Lower leg skin (tissue), 4 donors: ENCODE measurements at regions not wholly inside any gene's neighbourhood (a gene's known extent, or its start where the extent isn't known, plus 50 kb on each side); places are given as distances from the start of the nearest gene placed in this dataset.

ENCODE experiments used
- DNase-seq, 2 donors: peaks; one replicate each; pipeline ENCODE4 v3.0.0-alpha.2; 2019; ENCODE audit warnings: low spot score in 2 of 2
- H3K4me3 ChIP-seq: fragments of 200-600 bp; sonication (generic); 2 replicates; pipeline ENCODE4 v1.5.1; 2017; ENCODE audit warnings: mild to moderate bottlenecking, low read depth; ENCODE audit not compliant: poor library complexity, severe bottlenecking
- CTCF ChIP-seq, 3 donors: fragments of 450-650 bp; IDR thresholded peaks; one replicate each; pipeline ENCODE4 v1.5.1; 2016; ENCODE audit warnings: antibody characterized with exemption in 3 of 3, mild to moderate bottlenecking in 3 of 3, moderate library complexity in 2 of 3
- POLR2A ChIP-seq, 2 donors: fragments of 450-650 bp; IDR thresholded peaks; one replicate each; pipeline ENCODE4 v1.6.1; 2016 to 2017; ENCODE audit warnings: antibody characterized with exemption in 2 of 2, mild to moderate bottlenecking in 1 of 2, moderate library complexity in 1 of 2
- WGBS, 2 donors: methylation state at CpG; one replicate each; pipeline ENCODE4 v1.1.5; 2018; 5-methylcytosine and 5-hydroxymethylcytosine counted together
- intact Hi-C: fragments of 100-400 bp; cut with DNase I; formaldehyde crosslinking; loops from one replicate; pipeline ENCODE4 v1.15.0; 2023; ENCODE audit warnings: low total_unique reads

- WGBS, 2 donors, result 59 to 61% methylated on average over 1 of the region's 1 CpG
- TF ChIP-seq CTCF (IDR thresholded peaks at IDR 0.05), result no peak
- intact Hi-C loops, result no loop called here
- no peak for DNase-seq
- no peak overlapping the region for H3K4me3 ChIP-seq
These were observed 491.3 kb upstream of the KLF12 start for GRCh38 chr13:74625541-74625940.

- intact Hi-C loops, result no loop called here
- 56 to 58% methylated on average over 1 of the region's 1 CpG for WGBS, 2 donors
- no peak overlapping the region for H3K4me3 ChIP-seq
- no peak for DNase-seq
- TF ChIP-seq CTCF (IDR thresholded peaks at IDR 0.05), result no peak
- no peak for TF ChIP-seq POLR2A (IDR thresholded peaks at IDR 0.05)
These were observed 489.6 kb upstream of the KLF12 start for GRCh38 chr13:74623761-74624160.

GRCh38 chr13:74622284-74622683 is 488.1 kb upstream of the KLF12 start:
- intact Hi-C loops, result no loop called here
- TF ChIP-seq POLR2A (IDR thresholded peaks at IDR 0.05) (no peak), CTCF (IDR thresholded peaks at IDR 0.05) (no peak)
- no peak overlapping the region for H3K4me3 ChIP-seq
- WGBS, 2 donors, result 62 to 71% methylated on average over 1 of the region's 1 CpG
- no peak for DNase-seq

- intact Hi-C loops, result no loop called here
- no peak overlapping the region for H3K4me3 ChIP-seq
- 44 to 45% methylated on average over 2 of the region's 2 CpGs for WGBS, 2 donors
- DNase-seq, result no peak
- no peak for TF ChIP-seq CTCF (IDR thresholded peaks at IDR 0.05)
- no peak for TF ChIP-seq POLR2A (IDR thresholded peaks at IDR 0.05)
These were observed 486.5 kb upstream of the KLF12 start for GRCh38 chr13:74620711-74621110.

GRCh38 chr13:74620308-74620707 is 486.1 kb upstream of the KLF12 start:
- intact Hi-C loops, result no loop called here
- no peak overlapping the region for H3K4me3 ChIP-seq
- no peak for DNase-seq
- WGBS, 2 donors, result 80% methylated on average over 4 of the region's 4 CpGs
- TF ChIP-seq POLR2A (IDR thresholded peaks at IDR 0.05) (no peak), CTCF (IDR thresholded peaks at IDR 0.05) (no peak)

- intact Hi-C loops, result no loop called here
- TF ChIP-seq CTCF (IDR thresholded peaks at IDR 0.05) (no peak), POLR2A (IDR thresholded peaks at IDR 0.05) (no peak)
- 82 to 92% methylated on average over 3 of the region's 3 CpGs for WGBS, 2 donors
- DNase-seq, result no peak
- H3K4me3 ChIP-seq, result no peak overlapping the region
These were observed 463.3 kb upstream of the KLF12 start for GRCh38 chr13:74597526-74597925.
